Endothelial cell of umbilical vein (primary cell): ENCODE measurements at regions not wholly inside any gene's neighbourhood (a gene's known extent, or its start where the extent isn't known, plus 50 kb on each side); places are given as distances from the start of the nearest gene placed in this dataset.

Experiments
- BruUV-seq: library from RNA; stranded (reverse); fragments of 400-500 nt; replicated peaks from 2 replicates; lab custom pipeline; 2021; lab: Mats Ljungman, UMichigan
- CTCF ChIA-PET: fragments of 300-600, 350-600 bp; sonication (Branson Sonifier 250); formaldehyde crosslinking; loops from one replicate; lab custom pipeline; 2021; ENCODE audit warnings: antibody characterized with exemption, inconsistent platforms; lab: Charles Lee
- POLR2A ChIA-PET: fragments of 300-600, 350-600 bp; sonication (Branson Sonifier 250); formaldehyde crosslinking; loops from one replicate; lab custom pipeline; 2021; ENCODE audit warnings: antibody characterized with exemption, inconsistent platforms; lab: Charles Lee
- DNase-seq: peaks from one replicate; pipeline ENCODE4 v3.0.0-alpha.2; 2011; ENCODE audit warnings: low read depth, low spot score
- FAIRE-seq: peaks from 2 replicates; lab custom pipeline; 2011; peaks lifted over from hg19 to GRCh38; lab: Jason Lieb, UNC
- H2AFZ ChIP-seq: 2 replicates; pipeline ENCODE4 v1.6.0; 2012; ENCODE audit warnings: low read depth, low read length, control low read depth, inconsistent platforms
- H3K27ac ChIP-seq: 2 replicates; pipeline ENCODE4 v1.5.1; 2011; ENCODE audit warnings: low read depth, mild to moderate bottlenecking, control low read depth, low read length, moderate library complexity; ENCODE audit not compliant: insufficient read depth
- H3K27me3 ChIP-seq, 2 experiments: 2 replicates each; pipeline versions ENCODE4 v1.6.0 to v1.6.1; 2011; ENCODE audit warnings: low read length in 2 of 2, mixed read lengths in 1 of 2; ENCODE audit not compliant: control insufficient read depth in 2 of 2, insufficient read depth in 2 of 2
- H3K36me3 ChIP-seq, 2 experiments: 2 replicates in 1 of 2; 3 replicates in 1 of 2; pipeline ENCODE4 v1.5.1; 2011; ENCODE audit warnings: low read length in 2 of 2, mild to moderate bottlenecking in 1 of 2, moderate library complexity in 1 of 2; ENCODE audit not compliant: control insufficient read depth in 2 of 2, insufficient read depth in 2 of 2; ENCODE audit errors: extremely low read depth in 1 of 2
- H3K4me1 ChIP-seq: 3 replicates; pipeline ENCODE4 v1.5.1; 2011; ENCODE audit warnings: mild to moderate bottlenecking, low read length; ENCODE audit not compliant: control insufficient read depth, insufficient read depth; ENCODE audit errors: extremely low read depth
- H3K4me2 ChIP-seq: 2 replicates; pipeline ENCODE4 v1.6.1; 2011; ENCODE audit warnings: low read length, control low read depth, mixed read lengths; ENCODE audit not compliant: insufficient read depth
- H3K4me3 ChIP-seq, 3 experiments: fragments of 200-600 bp in 1 of 3; sonication (generic), shearing (Covaris generic) in 1 of 3; replicated peaks in 1 of 3; 2 replicates each; pipeline ENCODE4 v1.5.1; 2011 to 2016; ENCODE audit warnings: control low read depth in 3 of 3, low read length in 3 of 3, mild to moderate bottlenecking in 2 of 3, inconsistent platforms in 1 of 3, low read depth in 1 of 3, moderate library complexity in 1 of 3; ENCODE audit not compliant: insufficient read depth in 1 of 3
- H3K79me2 ChIP-seq: 2 replicates; pipeline ENCODE4 v1.6.0; 2012; ENCODE audit warnings: low read length, inconsistent platforms; ENCODE audit not compliant: control insufficient read depth, insufficient read depth
- H3K9ac ChIP-seq: replicated peaks from 2 replicates; pipeline ENCODE3; 2011; ENCODE audit warnings: low read length, control low read depth; ENCODE audit not compliant: insufficient read depth; ENCODE audit errors: extremely low read depth
- H3K9me1 ChIP-seq: replicated peaks from 3 replicates; pipeline ENCODE4 v1.6.0; 2011; ENCODE audit warnings: mild to moderate bottlenecking, low read length; ENCODE audit not compliant: control insufficient read depth, insufficient read depth; ENCODE audit errors: extremely low read depth
- H3K9me3 ChIP-seq: replicated peaks from 2 replicates; pipeline ENCODE4 v1.5.1; 2012; ENCODE audit warnings: low read length, inconsistent platforms; ENCODE audit not compliant: control insufficient read depth, insufficient read depth
- H4K20me1 ChIP-seq: replicated peaks from 2 replicates; pipeline ENCODE3; 2011; ENCODE audit warnings: mild to moderate bottlenecking, low read length; ENCODE audit not compliant: control insufficient read depth, insufficient read depth; ENCODE audit errors: extremely low read depth
- CTCF ChIP-seq, 2 donors: IDR thresholded peaks; 1 replicate in 1 of 2; 2 replicates in 1 of 2; pipeline ENCODE4 v1.5.1; 2011; ENCODE audit warnings: low read length in 2 of 2, mild to moderate bottlenecking in 2 of 2, moderate library complexity in 2 of 2, control low read depth in 1 of 2, inconsistent platforms in 1 of 2, low read depth in 1 of 2; ENCODE audit not compliant: insufficient read depth in 1 of 2; ENCODE audit errors: extremely low read depth in 1 of 2
- EZH2 ChIP-seq: IDR thresholded peaks from 2 replicates; pipeline ENCODE4 v1.6.1; 2012; ENCODE audit warnings: borderline replicate concordance, low read depth, mild to moderate bottlenecking, moderate library complexity, low read length, inconsistent platforms; ENCODE audit not compliant: severe bottlenecking
- FOS ChIP-seq: IDR thresholded peaks from 2 replicates; pipeline ENCODE4 v1.6.1; 2011; ENCODE audit warnings: mild to moderate bottlenecking, low read length, moderate library complexity, borderline replicate concordance; ENCODE audit not compliant: insufficient read depth
- GATA2 ChIP-seq: IDR thresholded peaks from 2 replicates; pipeline ENCODE4 v1.7.0; 2011; ENCODE audit warnings: low read depth, mild to moderate bottlenecking, moderate library complexity, mixed read lengths, low read length; ENCODE audit not compliant: insufficient read length, insufficient read depth
- JUN ChIP-seq: IDR thresholded peaks from 2 replicates; pipeline ENCODE4 v1.6.1; 2011; ENCODE audit warnings: borderline replicate concordance, low read depth; ENCODE audit not compliant: insufficient read length, insufficient read depth
- MAX ChIP-seq: IDR thresholded peaks from 2 replicates; pipeline ENCODE4 v1.6.1; 2011; ENCODE audit not compliant: insufficient read depth, insufficient read length
- MYC ChIP-seq: IDR thresholded peaks from one replicate; pipeline ENCODE4 v1.6.1; 2011; ENCODE audit warnings: mild to moderate bottlenecking, low read depth, low read length
- POLR2A ChIP-seq: IDR thresholded peaks from 2 replicates; pipeline ENCODE4 v1.6.1; 2012; ENCODE audit warnings: low read depth, mild to moderate bottlenecking, control low read depth, low read length
- POLR2AphosphoS5 ChIP-seq: IDR thresholded peaks from 2 replicates; pipeline ENCODE4 v1.6.1; 2012; ENCODE audit warnings: low read depth, mild to moderate bottlenecking, control low read depth, low read length, moderate library complexity; ENCODE audit not compliant: insufficient read depth
- dilution Hi-C: fragments of 300-500 bp; cut with MboI; formaldehyde crosslinking; loops from one replicate; pipeline ENCODE4 v1.15.0; 2019; ENCODE audit warnings: low sequenced_read_pairs; ENCODE audit not compliant: extremely low pct_ligation_motif_present
- intact Hi-C: fragments of 100-400 bp; cut with micrococcal nuclease; formaldehyde crosslinking; loops from one replicate; pipeline ENCODE4 v1.10.0; 2022

DNA sequence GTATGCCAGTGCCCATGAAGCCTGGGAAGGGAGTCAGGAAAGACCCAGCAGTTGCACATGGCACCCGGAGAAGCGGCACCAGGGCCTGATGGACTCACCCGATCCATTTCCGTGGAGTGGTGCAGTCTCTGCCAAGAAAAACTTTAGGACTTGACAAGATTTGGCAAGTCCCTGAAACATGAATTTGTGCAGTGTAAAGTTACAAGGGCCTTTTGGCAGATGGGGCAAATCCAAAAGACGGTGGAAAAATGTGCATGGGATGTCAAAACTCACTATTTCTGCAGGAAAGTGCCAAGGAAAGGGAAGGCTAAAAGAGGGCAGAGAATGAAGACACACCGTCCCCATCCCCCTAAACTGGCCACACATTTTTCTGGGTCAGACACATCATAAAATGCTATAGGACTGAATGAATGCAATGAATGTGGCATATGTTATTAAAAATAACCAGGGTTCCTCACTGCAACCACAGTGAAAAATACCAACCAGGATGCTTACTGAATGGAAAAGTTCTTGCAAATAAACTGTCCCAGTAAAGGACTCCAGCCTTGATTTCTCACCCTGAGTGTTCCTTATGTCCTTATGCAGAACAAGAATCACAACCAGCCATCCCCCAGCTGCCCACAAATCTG is 173.5 kb upstream of the SIX2 start:
- H3K79me2 ChIP-seq = no peaks in the 10 kb centered on the region
- no peaks in the 10 kb centered on the region for H3K27me3 ChIP-seq
- no peak for DNase-seq
- intact Hi-C loops = no loop called here
- H2AFZ ChIP-seq = no peak overlapping the region
- no peak overlapping the region for H3K4me3 ChIP-seq
- H3K9me3 ChIP-seq = no peaks in the 10 kb centered on the region
- FAIRE-seq = no peak
- no peak overlapping the region for H3K27ac ChIP-seq
- no peaks in the 10 kb centered on the region for H3K4me1 ChIP-seq
- no peaks in the 10 kb centered on the region for H4K20me1 ChIP-seq
- CTCF ChIA-PET = interaction anchor here (1.1 to 2.0 kb wide), 2 partner anchors 9 to 17 kb away, joined by 3 to 6 read pairs; no protein-coding TSS in a partner anchor
- no peaks in the 10 kb centered on the region for H3K9me1 ChIP-seq
- H3K36me3 ChIP-seq = no peaks in the 10 kb centered on the region
- BruUV-seq = no TSS peak
- no peak overlapping the region for H3K4me2 ChIP-seq
- no peak overlapping the region for H3K9ac ChIP-seq
- TF ChIP-seq POLR2AphosphoS5 (no peak), POLR2A (no peak), CTCF (IDR thresholded peaks at IDR 0.05; ENCODE audit: extremely low read depth in 1 of 2, insufficient read depth in 1 of 2, low read depth in 1 of 2, low read length in 2 of 2) (no peak), JUN (no peak), GATA2 (no peak), FOS (no peak), EZH2 (no peak), MAX (no peak), MYC (no peak)
- dilution Hi-C loops = no loop called here
- POLR2A ChIA-PET = no interaction called here
